Psoas muscle (tissue), 7 donors: ENCODE measurements at regions not wholly inside any gene's neighbourhood (a gene's known extent, or its start where the extent isn't known, plus 50 kb on each side); places are given as distances from the start of the nearest gene placed in this dataset.

Experiments used
- ATAC-seq, 4 donors: fragments of 200-7000 bp; cut with Tn5 transposase; one replicate each; pipeline ENCODE4 v1.9.1; 2020; ENCODE audit warnings: moderate library complexity in 3 of 4, mild to moderate bottlenecking in 2 of 4
- DNase-seq, 2 donors: peaks; one replicate each; pipeline ENCODE4 v3.0.0-alpha.2; 2020
- H3K27ac ChIP-seq: fragments of 200-600 bp; one replicate; pipeline ENCODE4 v1.8.0; 2022
- H3K27me3 ChIP-seq, 3 donors: fragments of 200-600 bp in 1 of 3; one replicate each; pipeline versions ENCODE4 v1.6.1 to v1.8.0; 2013 to 2022; ENCODE audit warnings: low read length in 2 of 3, mild to moderate bottlenecking in 2 of 3, moderate library complexity in 1 of 3; ENCODE audit not compliant: insufficient read depth in 3 of 3
- H3K36me3 ChIP-seq, 2 donors: fragments of 200-600 bp in 1 of 2; one replicate each; pipeline versions ENCODE4 v1.6.1 to v1.8.0; 2013 to 2022; ENCODE audit warnings: low read depth in 1 of 2, mild to moderate bottlenecking in 1 of 2, moderate library complexity in 1 of 2; ENCODE audit not compliant: insufficient read depth in 1 of 2
- H3K4me1 ChIP-seq: fragments of 200-600 bp; one replicate; pipeline ENCODE4 v1.8.0; 2022
- H3K4me3 ChIP-seq: fragments of 200-600 bp; one replicate; pipeline ENCODE4 v1.8.0; 2022; ENCODE audit warnings: mild to moderate bottlenecking
- H3K9me3 ChIP-seq: fragments of 200-600 bp; one replicate; pipeline ENCODE4 v1.8.0; 2022
- CTCF ChIP-seq: fragments of 200-600 bp; IDR thresholded peaks from one replicate; pipeline ENCODE4 v1.8.0; 2022; ENCODE audit warnings: antibody characterized with exemption
- WGBS, 3 donors: extraction: QIAGEN DNeasy Blood & Tissue Kit; methylation state at CpG; one replicate each; pipeline versions ENCODE4 v1.1.6 to v1.1.7; 2013; 5-methylcytosine and 5-hydroxymethylcytosine counted together
- intact Hi-C, 2 donors: fragments of 100-400 bp; cut with DNase I; formaldehyde crosslinking; loops; one replicate each; pipeline versions ENCODE4 v1.11.0 to v1.14.2; 2022
- donor health status: healthy with polysubstance abuse.
- donor health status: DM: no; HTN: no; CAD: no; lungs with moderate emphysema.
- donor health status: Bipolar disorder and iron deficiency.
- donor health status: healthy.
- donor health status: DM: yes; HTN: yes; CAD: no.
- donor health status: DM: no; HTN: no; CAD: no.
- donor health status: DM: yes; HTN: yes; CAD: no.

GRCh38 chr17:71725811-71726210 is 395.0 kb upstream of the SOX9 start:
- Histone ChIP-seq H3K4me3 (no peak overlapping the region), H3K27me3 (no peaks in the 10 kb centered on the region), H3K27ac (no peak overlapping the region), H3K36me3 (no peaks in the 10 kb centered on the region), H3K4me1 (no peaks in the 10 kb centered on the region), H3K9me3 (no peaks in the 10 kb centered on the region)
- DNase-seq, result no peak
- no peak for TF ChIP-seq CTCF
- intact Hi-C loops, result loop anchor here in 1 of 2 donors (1.0 kb wide), 1 partner anchor 18 kb away; no protein-coding TSS in a partner anchor
- ATAC-seq, result no peak
- WGBS, 3 donors, result 50 to 58% (median 56%) methylated on average over 3 of the region's 3 CpGs

DNA sequence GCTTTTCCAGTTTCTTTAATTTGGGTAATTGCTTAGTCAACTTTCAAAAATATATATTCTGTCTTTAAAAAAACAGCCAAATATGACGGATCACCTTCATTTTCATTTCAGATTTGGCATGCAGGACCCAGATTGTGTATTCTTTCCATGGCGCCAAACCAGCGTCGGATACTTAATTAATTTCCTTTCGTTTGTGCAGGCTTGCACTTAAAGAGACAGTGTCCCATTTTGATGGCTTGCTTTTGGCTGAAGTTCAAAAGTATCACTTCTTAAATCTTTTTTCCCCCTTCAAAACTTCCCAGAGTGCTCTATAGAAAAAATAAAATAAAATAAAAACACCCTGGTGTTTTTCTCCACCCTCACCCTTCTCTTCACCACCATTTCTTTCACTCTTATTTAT is 394.5 kb upstream of the SOX9 start:
- no peak for DNase-seq
- Histone ChIP-seq H3K27ac (no peak overlapping the region), H3K4me3 (no peak overlapping the region), H3K36me3 (no peaks in the 10 kb centered on the region), H3K9me3 (no peaks in the 10 kb centered on the region), H3K27me3 (no peaks in the 10 kb centered on the region), H3K4me1 (no peaks in the 10 kb centered on the region)
- intact Hi-C loops, result no loop called here
- WGBS, 3 donors, result 5 to 10% (median 7%) methylated on average over 5 of the region's 5 CpGs
- no peak for ATAC-seq
- TF ChIP-seq CTCF, result no peak

DNA sequence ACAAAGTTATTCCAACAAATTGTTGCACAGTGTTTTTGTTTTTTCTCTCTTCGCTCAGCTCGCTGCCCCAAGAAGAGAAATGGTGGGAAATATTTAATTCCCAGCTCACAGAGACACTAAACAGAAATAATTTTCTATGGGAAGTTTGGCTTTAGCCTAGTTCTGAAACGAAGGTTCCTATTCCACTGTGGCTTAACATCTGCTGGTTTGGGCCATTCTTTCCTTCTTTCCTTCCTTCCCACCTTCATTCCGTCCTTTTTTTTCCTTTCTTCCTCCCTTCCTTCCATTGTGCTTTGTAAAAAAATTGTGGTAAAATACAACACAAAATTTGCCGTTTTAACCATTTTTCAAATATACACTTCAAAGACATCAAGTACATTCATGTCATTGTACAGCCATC is 393.5 kb upstream of the SOX9 start:
- Histone ChIP-seq H3K4me3 (no peak overlapping the region), H3K4me1 (no peaks in the 10 kb centered on the region), H3K9me3 (no peaks in the 10 kb centered on the region), H3K27ac (no peak overlapping the region), H3K36me3 (no peaks in the 10 kb centered on the region), H3K27me3 (no peaks in the 10 kb centered on the region)
- DNase-seq (no peak), ATAC-seq (no peak)
- 70 to 76% (median 72%) methylated on average over 5 of the region's 5 CpGs for WGBS, 3 donors
- TF ChIP-seq CTCF, result no peak
- intact Hi-C loops, result no loop called here

- Histone ChIP-seq H3K27ac (no peak overlapping the region), H3K4me3 (no peak overlapping the region), H3K9me3 (no peaks in the 10 kb centered on the region), H3K36me3 (no peaks in the 10 kb centered on the region), H3K27me3 (no peaks in the 10 kb centered on the region), H3K4me1 (no peaks in the 10 kb centered on the region)
- ATAC-seq (no peak), DNase-seq (no peak)
- TF ChIP-seq CTCF, result no peak
- intact Hi-C loops, result no loop called here
- 94 to 98% (median 94%) methylated on average over 3 of the region's 3 CpGs for WGBS, 3 donors
Measured at GRCh38 chr17:71727723-71728122, 393.1 kb upstream of the SOX9 start.

GRCh38 chr17:71730871-71731270 is 389.9 kb upstream of the SOX9 start:
- Histone ChIP-seq H3K36me3 (no peaks in the 10 kb centered on the region), H3K27me3 (no peaks in the 10 kb centered on the region), H3K4me3 (no peak overlapping the region), H3K27ac (no peak overlapping the region), H3K4me1 (no peaks in the 10 kb centered on the region), H3K9me3 (no peaks in the 10 kb centered on the region)
- no peak for DNase-seq
- 16 to 33% (median 24%) methylated on average over 1 of the region's 1 CpG for WGBS, 3 donors
- intact Hi-C loops, result no loop called here
- no peak for TF ChIP-seq CTCF
- ATAC-seq, result no peak
